A673 (cell line): ENCODE measurements at regions not wholly inside any gene's neighbourhood (a gene's known extent, or its start where the extent isn't known, plus 50 kb on each side); places are given as distances from the start of the nearest gene placed in this dataset.

Experiments used
- EZH2 ChIP-seq: fragments of 200-600 bp; sonication (generic); IDR thresholded peaks from 2 replicates; pipeline ENCODE4 v1.6.1; 2017; ENCODE audit warnings: borderline replicate concordance, low read depth, mild to moderate bottlenecking, mixed read lengths, antibody characterized with exemption, low read length; ENCODE audit not compliant: poor library complexity, severe bottlenecking
- TF ChIP-seq, protein P1 (sequence below): fragments of 300-800, 200-600 bp; sonication (generic); conservative IDR thresholded peaks from 2 replicates; pipeline ENCODE4 v1.5.1; 2017; ENCODE audit warnings: low read depth, mild to moderate bottlenecking, antibody characterized with exemption, low read length, moderate library complexity, mixed read lengths

DNA sequence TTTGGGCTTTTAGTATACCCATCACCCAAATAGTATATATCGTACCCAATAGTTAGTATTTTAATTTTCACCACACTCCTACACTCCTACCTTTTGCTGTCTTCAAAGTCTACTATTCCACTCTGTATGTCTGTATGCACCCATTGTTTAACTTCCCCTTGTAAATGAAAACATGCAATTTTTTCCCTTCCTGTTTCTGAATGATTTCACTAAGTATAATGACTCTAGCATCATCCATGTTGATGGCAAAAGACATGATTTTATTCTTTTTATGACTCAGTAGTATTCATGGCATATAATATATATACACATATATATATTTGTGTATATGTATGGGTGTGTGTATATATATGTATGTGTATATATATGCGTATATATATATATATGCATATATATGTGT is 63.1 kb upstream of the FAM174A start:
- TF ChIP-seq, protein P1, sequence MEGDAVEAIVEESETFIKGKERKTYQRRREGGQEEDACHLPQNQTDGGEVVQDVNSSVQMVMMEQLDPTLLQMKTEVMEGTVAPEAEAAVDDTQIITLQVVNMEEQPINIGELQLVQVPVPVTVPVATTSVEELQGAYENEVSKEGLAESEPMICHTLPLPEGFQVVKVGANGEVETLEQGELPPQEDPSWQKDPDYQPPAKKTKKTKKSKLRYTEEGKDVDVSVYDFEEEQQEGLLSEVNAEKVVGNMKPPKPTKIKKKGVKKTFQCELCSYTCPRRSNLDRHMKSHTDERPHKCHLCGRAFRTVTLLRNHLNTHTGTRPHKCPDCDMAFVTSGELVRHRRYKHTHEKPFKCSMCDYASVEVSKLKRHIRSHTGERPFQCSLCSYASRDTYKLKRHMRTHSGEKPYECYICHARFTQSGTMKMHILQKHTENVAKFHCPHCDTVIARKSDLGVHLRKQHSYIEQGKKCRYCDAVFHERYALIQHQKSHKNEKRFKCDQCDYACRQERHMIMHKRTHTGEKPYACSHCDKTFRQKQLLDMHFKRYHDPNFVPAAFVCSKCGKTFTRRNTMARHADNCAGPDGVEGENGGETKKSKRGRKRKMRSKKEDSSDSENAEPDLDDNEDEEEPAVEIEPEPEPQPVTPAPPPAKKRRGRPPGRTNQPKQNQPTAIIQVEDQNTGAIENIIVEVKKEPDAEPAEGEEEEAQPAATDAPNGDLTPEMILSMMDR = no peak
- TF ChIP-seq EZH2 = no peak
